Femur (tissue), 1 donor: ENCODE measurements at regions not wholly inside any gene's neighbourhood (a gene's known extent, or its start where the extent isn't known, plus 50 kb on each side); places are given as distances from the start of the nearest gene placed in this dataset.

Experiments
- DNase-seq: peaks from one replicate; pipeline ENCODE4 v3.0.0-alpha.2; 2017

DNA sequence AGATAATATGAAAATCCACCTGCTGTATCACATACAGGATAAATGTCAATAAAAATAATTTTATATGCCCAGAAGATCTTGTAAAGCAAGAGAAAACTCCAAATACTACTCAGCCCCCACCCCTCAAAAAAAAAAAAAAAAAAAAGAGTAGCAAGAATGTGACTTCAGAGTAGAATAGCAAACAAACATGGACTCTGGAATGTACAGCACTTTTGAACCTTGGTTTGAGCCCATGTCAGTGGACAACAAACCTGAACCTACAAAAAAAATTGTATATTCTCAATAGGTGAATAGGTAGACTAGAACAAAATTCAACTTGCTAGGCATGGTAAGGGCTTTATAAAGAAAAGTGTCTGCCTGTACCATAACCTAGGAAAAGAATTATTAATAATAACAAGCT, 428.0 kb downstream of the SLITRK6 start:
- no peak for DNase-seq

- no peak for DNase-seq
Observed at GRCh38 chr13:85368686-85369085, 430.5 kb downstream of the SLITRK6 start.

DNA sequence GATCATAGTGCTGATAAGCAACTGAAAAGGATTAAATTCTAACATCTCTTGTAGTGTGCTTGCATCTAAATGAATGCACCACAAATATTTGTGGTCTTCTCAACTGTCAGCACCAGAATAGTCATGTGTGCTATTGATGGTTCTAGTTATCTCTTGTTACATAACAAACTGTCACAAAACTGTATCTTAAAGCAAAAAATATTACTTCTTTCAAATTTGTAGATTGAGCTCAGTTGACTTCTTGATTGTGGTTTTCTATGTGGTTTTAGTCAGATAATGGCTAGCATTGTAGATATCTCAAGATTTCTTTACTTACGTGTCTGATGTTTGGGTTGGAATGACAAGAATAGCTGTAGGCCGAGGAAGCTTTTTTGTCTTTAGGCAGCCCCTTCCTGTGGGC, 431.3 kb downstream of the SLITRK6 start:
- DNase-seq: no peak

GRCh38 chr13:85366759-85367417, 432.3 kb downstream of the SLITRK6 start:
- DNase-seq: no peak

GRCh38 chr13:85363504-85363903, 435.7 kb downstream of the SLITRK6 start:
- DNase-seq: no peak

DNA sequence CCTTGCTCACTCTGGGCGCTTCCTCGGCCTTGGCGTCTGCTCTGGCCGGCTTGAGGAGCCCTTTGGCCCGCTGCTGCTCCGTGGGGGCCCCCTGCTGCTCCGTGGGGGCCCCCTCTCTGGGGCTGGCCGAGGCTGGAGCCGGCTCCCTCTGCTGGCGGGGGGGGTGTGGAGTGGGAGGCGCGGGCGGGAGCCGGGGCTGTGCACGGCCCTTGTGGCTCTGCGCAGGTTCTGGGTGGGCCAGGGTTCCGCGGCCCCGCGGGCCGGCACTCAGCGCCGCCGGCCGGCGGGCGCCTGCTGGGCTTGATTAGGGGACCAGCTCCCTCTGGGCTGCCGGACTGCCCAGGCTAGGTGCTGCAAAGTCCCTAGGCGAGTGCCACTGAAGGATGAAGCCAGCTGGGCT, 436.2 kb downstream of the SLITRK6 start:
- DNase-seq: no peak

DNA sequence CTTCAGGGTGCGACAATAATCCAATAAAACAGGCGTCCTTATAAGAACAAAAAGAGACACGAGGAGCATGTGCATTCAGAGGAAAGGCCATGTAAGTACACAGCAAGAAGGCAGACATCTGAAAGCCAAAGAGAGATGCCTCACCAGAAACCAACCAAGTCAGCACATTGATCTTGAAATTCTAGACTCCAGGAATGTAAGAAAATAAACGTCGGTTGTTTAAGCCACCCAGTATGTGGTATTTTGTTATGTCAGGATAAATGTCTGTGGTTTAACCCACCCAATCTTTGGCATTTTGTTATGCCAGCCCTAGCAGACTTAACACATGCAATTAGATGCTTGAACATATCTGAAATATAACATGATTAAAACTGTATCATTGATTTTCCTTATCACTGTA, 452.0 kb downstream of the SLITRK6 start:
- no peak for DNase-seq

DNA sequence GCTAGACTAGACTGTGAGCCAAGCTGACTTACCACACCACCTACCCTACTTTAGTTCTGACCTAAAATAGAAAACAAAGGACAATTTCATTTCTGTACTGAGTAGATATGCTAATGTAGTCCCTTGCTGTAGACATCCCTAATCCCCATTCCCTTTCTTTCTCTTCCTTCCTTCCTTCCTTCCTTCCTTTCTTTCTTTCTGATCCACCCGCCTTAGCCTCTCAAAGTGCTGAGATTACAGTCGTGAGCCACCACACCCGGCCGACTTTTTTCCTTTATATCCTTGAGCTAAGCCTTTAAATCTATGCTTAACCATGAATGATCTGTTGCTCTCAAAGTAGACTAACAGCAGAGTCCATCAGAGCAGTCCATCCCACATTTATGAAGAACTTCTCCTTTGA, 465.0 kb downstream of the SLITRK6 start:
- DNase-seq: no peak

DNA sequence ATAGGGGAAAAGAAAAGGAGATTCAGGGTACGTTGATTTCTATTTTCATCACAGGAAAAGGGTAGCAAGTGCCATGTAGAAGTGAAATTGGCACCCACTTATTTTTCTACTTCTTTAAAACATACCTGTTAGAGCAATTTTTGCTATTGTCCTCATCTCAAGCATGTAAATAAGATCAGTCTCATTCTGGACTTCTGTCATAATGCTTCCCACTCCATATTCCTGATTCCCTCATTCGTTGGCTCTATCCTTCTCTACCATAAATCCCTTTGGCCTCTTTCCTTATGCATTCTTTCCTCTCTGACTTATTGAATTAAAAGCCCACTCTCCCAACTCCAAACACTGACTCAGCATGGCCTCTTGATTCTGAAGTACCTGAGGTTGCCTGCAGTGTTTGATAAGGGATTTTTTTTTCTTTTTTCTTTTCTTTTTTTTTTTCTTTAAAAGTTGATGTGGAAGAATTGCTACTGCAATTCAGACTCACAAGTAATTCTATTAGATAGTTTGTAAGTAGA, 465.7 kb downstream of the SLITRK6 start:
- DNase-seq: no peak

DNA sequence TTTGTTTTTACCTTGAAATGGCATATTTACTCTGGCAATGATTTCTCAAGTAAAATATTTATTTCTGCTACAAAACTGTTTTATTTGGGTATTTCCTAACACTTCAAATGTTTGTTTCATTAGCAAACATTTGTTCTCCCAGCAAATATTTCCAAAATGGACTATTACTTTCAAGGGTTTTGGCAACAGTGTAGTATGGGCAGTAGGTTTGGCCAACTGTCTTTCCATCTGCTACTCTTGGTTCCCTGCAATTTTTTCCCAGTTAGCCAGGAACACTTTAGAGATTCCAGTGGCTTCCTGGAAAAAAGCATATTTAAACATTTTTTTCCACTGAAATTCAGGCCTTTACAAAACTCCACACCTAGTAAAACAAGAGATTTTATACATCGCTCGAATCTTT, 466.6 kb downstream of the SLITRK6 start:
- no peak for DNase-seq

DNA sequence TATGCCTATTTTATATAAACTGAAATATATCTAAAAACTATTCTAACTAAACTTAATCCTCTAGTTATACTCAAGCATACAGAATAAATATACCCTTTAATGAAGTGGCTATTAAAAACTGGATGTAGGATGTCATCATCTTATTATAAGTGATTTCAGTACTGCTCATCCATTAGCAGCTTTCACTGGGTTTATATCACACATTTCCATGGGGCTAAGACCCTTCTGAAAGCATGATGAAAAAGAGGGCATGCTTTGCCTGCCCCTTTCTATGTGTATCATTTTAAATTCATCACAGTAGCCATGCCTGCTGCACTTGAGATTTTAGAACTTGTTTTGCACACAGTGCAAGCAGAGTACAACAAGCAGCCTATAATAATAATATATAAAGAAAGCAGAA, 477.5 kb downstream of the SLITRK6 start:
- DNase-seq: no peak

DNA sequence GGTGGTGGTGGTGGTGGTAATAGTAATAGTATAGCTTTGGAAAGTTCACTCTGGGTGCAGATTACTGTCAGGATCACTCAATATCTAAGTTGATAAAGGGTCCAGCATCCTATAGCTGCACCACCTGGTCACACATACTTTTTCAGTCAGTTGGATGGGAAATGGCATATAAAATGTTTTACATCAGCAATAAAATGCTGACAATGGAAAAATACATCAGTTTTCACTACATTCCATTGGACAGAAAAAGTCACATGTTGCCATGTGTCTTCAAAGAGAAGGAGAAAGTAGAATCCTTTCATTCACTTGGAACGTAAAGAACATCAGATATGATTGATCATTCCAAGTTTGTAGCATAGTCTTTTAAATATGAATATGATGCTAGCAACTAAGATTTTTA, 481.4 kb downstream of the SLITRK6 start:
- no peak for DNase-seq

GRCh38 chr13:85316506-85317025, 482.7 kb downstream of the SLITRK6 start:
- no peak for DNase-seq

- no peak for DNase-seq
Observed at GRCh38 chr13:85314686-85315085, 484.5 kb downstream of the SLITRK6 start.

DNA sequence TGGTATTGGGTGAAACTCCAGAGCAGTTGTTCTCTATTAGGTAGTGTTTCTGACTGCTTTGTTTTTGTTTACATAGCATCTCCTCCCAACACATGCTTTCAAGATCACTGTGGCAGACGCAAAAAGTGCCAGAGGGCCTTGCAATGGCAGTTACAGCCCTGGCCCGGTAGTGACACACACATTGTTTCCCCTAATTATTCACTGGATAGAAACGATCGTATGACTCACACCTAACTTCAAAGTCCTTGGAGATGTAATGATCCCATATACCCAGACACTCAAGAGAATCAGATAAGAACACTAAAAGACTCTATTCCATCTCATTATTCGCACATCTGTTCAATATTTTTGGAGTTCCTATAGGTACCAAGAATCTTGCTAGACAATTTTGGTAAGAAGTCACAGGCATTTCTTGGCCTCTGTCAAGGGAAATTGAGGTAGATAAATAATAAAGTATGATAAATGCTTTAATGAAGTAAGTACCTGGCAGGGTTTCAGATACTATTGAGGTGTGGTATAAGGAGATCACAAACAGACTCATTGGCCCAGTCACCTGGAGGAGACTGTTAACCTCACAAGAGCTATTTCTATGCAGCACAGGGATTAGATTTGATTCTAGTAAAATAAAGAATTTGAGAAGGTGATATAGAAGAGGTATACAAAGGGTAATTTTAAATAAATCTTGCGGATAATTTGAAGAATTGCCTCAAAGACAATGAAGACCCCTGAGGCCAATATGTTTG, 485.3 kb downstream of the SLITRK6 start:
- no peak for DNase-seq

DNA sequence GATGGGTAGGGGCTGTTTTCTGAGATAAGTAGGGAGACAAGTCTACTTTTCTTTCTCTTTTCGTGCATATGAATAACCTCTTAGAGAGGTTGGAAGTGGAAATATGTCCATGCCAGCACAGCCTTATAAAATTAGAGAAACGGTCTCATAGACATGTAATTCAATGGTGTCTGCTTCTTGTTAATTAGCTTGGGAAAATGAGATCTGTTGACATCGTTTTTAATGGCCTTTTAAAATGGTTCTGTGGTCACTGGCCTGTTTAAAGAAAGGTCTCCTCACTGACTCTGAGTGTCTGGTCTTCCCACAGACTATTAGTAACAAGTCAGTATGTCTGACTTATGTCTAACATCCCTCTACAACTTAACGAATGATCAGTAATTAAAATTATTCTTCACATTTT, 487.1 kb downstream of the SLITRK6 start:
- no peak for DNase-seq

GRCh38 chr13:85303630-85304029, 495.6 kb downstream of the SLITRK6 start:
- no peak for DNase-seq

DNA sequence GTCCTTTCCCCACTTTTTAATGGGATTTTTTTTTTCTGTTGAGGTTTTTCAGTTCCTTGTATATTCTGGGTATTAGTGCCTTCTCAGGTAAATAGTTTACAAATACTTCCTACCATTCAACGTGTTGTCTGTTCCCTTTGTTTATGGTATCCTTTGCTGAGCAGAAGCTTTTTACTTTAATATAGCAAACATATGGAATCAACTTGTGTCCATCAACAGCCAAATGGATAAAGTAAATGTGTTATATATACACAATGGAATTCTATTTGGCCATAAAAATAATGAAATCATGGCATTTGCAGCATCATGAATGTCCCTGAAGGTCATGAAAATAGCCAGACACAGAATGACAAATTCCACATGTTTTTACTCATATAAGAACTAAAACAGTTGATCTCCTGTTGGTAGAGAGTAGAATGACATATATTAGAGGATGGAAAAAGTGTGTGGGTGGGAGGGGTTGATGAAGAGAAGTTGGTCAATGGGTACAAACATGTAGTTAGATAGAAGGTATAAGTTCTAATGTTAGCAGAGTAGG, 500.8 kb downstream of the SLITRK6 start:
- no peak for DNase-seq

DNA sequence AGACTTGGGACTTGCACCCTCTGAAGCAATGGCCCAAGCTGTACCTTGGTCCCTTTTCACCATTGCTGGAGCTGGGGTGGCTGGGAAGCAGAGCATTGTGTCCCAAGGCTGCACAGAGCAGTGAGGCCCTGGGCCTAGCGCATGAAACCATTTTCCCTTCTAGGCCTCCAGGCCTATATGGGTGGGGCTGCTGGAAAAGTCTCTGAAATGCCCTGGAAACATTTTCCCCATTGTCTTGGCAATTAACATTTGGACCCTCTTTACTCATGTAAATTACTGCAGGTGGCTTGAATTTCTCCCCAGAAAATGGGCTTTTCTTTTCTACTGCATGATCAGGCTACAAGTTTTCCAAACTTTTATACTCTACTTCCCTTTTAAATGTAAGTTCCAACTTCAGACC, 510.5 kb downstream of the SLITRK6 start:
- DNase-seq: no peak

DNA sequence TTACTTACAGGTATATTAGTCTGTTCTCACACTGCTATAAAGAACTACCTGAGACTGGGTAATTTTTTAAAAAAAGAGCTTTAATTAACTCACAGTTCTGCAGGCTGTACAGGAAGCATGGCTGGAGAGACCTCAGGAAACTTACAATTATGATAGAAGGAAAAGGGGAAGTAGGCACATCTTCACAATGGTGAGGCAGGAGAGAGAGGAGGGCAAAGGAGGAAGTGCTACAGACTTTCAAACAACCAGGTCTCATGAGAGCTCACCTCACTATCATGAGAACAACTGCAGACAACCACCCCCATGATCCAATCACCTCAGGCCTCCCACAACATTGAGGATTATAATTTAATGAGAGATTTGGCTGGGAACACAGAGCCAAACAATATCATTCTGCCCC, 511.7 kb downstream of the SLITRK6 start:
- no peak for DNase-seq

DNA sequence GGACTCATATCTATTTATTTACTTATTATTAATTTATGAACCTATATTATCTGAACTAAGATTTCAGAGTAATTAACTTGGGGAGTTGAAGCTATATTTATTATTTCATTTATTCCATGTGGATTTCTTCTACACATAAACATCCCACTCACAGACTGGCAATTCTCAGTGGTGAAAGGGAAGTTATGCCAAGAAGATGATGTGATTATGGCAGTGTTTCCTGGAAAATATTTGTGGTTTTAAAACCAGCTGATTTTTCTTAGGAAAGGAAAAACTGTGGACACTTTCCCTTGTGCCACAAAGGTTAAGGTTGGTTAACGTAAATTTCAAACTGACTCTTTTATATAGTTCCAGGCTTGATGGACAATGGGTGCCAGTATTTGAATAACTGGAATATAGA, 513.1 kb downstream of the SLITRK6 start:
- DNase-seq: no peak

DNA sequence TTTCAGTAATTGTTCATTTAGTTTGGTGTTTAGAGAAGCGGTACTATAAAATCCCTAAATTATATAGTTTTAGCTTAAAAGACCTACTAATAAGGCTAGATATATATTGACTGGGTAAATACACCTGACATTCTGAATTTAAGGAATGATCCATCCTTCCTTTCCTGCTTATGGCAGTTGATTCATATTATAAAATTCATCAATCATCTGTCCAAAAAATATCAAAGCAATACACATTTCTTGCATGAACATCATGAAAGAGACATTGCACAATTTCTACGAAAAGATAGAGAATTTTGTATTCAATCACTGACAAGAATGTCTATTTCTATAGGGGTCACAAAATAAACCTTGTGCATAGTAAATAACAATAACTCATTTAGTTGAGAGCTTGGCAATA, 514.9 kb downstream of the SLITRK6 start:
- no peak for DNase-seq

GRCh38 chr13:85283408-85283807, 515.8 kb downstream of the SLITRK6 start:
- DNase-seq: no peak

GRCh38 chr13:85282876-85283275, 516.3 kb downstream of the SLITRK6 start:
- DNase-seq: no peak
